ENCODE measurements at regions not wholly inside any gene's neighbourhood (a gene's known extent, or its start where the extent isn't known, plus 50 kb on each side); places are given as distances from the start of the nearest gene placed in this dataset.
"Not testable (repeated sequence)": the region's sequence is repeated elsewhere in the genome, so short reads cannot be mapped to it uniquely, and the experiment has no call there.

GRCh38 chr17:70938336-70938735, 769.0 kb downstream of the KCNJ2 start:
- no peaks in the 10 kb centered on the region for H3K36me3 ChIP-seq
- no peak for TF ChIP-seq CTCF (IDR thresholded peaks at IDR 0.05)
- TF ChIP-seq POLR2AphosphoS5 (IDR thresholded peaks at IDR 0.05): no peak
- no peak for TF ChIP-seq POLR2A (IDR thresholded peaks at IDR 0.05)
- H3K9me3 ChIP-seq: no peaks in the 10 kb centered on the region
- no peak for DNase-seq (ENCODE audit: low spot score)
- H3K27me3 ChIP-seq (replicated peaks; ENCODE audit: insufficient read depth): no peaks in the 10 kb centered on the region
- 33% methylated on average over 7 of the region's 7 CpGs for WGBS
- no peak overlapping the region for H3K4me3 ChIP-seq
- no peak overlapping the region for H3K27ac ChIP-seq
- H3K4me1 ChIP-seq (replicated peaks): no peaks in the 10 kb centered on the region
- intact Hi-C loops (cut with DNase I): no loop called here

GRCh38 chr17:70945386-70945785, 776.1 kb downstream of the KCNJ2 start:
- intact Hi-C loops (cut with DNase I): no loop called here
- WGBS: 92% methylated on average over 5 of the region's 5 CpGs
- no peaks in the 10 kb centered on the region for H3K9me3 ChIP-seq

GRCh38 chr17:70947215-70947614, 777.9 kb downstream of the KCNJ2 start:
- intact Hi-C loops (cut with DNase I): no loop called here
- Histone ChIP-seq H3K9me3 (no peaks in the 10 kb centered on the region), H3K27me3 (replicated peaks; ENCODE audit: insufficient read depth) (no peaks in the 10 kb centered on the region), H3K4me3 (no peak overlapping the region), H3K27ac (no peak overlapping the region), H3K4me1 (replicated peaks) (no peaks in the 10 kb centered on the region), H3K36me3 (no peaks in the 10 kb centered on the region)
- no peak for DNase-seq (ENCODE audit: low spot score)
- no peak for TF ChIP-seq CTCF (IDR thresholded peaks at IDR 0.05)
- TF ChIP-seq POLR2AphosphoS5 (IDR thresholded peaks at IDR 0.05): no peak
- no peak for TF ChIP-seq POLR2A (IDR thresholded peaks at IDR 0.05)
- WGBS: 97% methylated on average over 2 of the region's 2 CpGs

More at GRCh38 chr17:70945386-70945785, 776.1 kb downstream of the KCNJ2 start:
- Histone ChIP-seq H3K36me3 (no peaks in the 10 kb centered on the region), H3K4me1 (replicated peaks) (no peaks in the 10 kb centered on the region), H3K4me3 (no peak overlapping the region), H3K27ac (no peak overlapping the region), H3K27me3 (replicated peaks; ENCODE audit: insufficient read depth) (no peaks in the 10 kb centered on the region)
- TF ChIP-seq POLR2AphosphoS5 (IDR thresholded peaks at IDR 0.05) (no peak), POLR2A (IDR thresholded peaks at IDR 0.05) (no peak), CTCF (IDR thresholded peaks at IDR 0.05) (no peak)
- DNase-seq (ENCODE audit: low spot score): no peak

GRCh38 chr17:70947636-70948565, 778.6 kb downstream of the KCNJ2 start:
- Histone ChIP-seq H3K9me3 (no peaks in the 10 kb centered on the region), H3K4me3 (no peak overlapping the region), H3K4me1 (replicated peaks) (no peaks in the 10 kb centered on the region), H3K36me3 (no peaks in the 10 kb centered on the region), H3K27me3 (replicated peaks; ENCODE audit: insufficient read depth) (no peaks in the 10 kb centered on the region), H3K27ac (no peak overlapping the region)
- intact Hi-C loops (cut with DNase I): no loop called here
- TF ChIP-seq POLR2AphosphoS5 (IDR thresholded peaks at IDR 0.05): no peak
- no peak for TF ChIP-seq CTCF (IDR thresholded peaks at IDR 0.05)
- TF ChIP-seq POLR2A (IDR thresholded peaks at IDR 0.05): no peak
- WGBS: 95% methylated on average over 17 of the region's 17 CpGs
- no peak for DNase-seq (ENCODE audit: low spot score)

- not testable (repeated sequence) for H3K4me3 ChIP-seq
Observed at GRCh38 chr17:70953140-70953539, 783.8 kb downstream of the KCNJ2 start.

More at GRCh38 chr17:70953140-70953539, 783.8 kb downstream of the KCNJ2 start:
- DNase-seq (ENCODE audit: low spot score); H3K36me3 ChIP-seq; H3K4me1 ChIP-seq (replicated peaks); H3K27ac ChIP-seq; intact Hi-C loops (cut with DNase I); H3K27me3 ChIP-seq (replicated peaks; ENCODE audit: insufficient read depth); H3K9me3 ChIP-seq: not testable (repeated sequence)
- 92% methylated on average over 1 of the region's 1 CpG for WGBS
